ENCODE measurements at regions not wholly inside any gene's neighbourhood (a gene's known extent, or its start where the extent isn't known, plus 50 kb on each side); places are given as distances from the start of the nearest gene placed in this dataset.
"Not testable (repeated sequence)": the region's sequence is repeated elsewhere in the genome, so short reads cannot be mapped to it uniquely, and the experiment has no call there.

- Histone ChIP-seq H3K27me3 (ENCODE audit: insufficient read depth in 3 of 3, low read length in 2 of 3) (no peaks in the 10 kb centered on the region), H3K4me1 (no peaks in the 10 kb centered on the region), H3K9me3 (no peaks in the 10 kb centered on the region), H3K27ac (no peak overlapping the region), H3K4me3 (no peak overlapping the region), H3K36me3 (ENCODE audit: insufficient read depth in 1 of 2, low read depth in 1 of 2) (no peaks in the 10 kb centered on the region)
- WGBS, 3 donors, result 80 to 88% (median 83%) methylated on average over 1 of the region's 1 CpG
- no peak for DNase-seq
- no peak for ATAC-seq
- intact Hi-C loops (cut with DNase I), result no loop called here
- no peak for TF ChIP-seq CTCF (IDR thresholded peaks at IDR 0.05)
These were observed 171.2 kb upstream of the RPL34 start for GRCh38 chr4:108449129-108449528.

GRCh38 chr4:108446556-108446955 lies 173.8 kb upstream of the RPL34 start:
- Histone ChIP-seq H3K9me3 (no peaks in the 10 kb centered on the region), H3K36me3 (ENCODE audit: insufficient read depth in 1 of 2, low read depth in 1 of 2) (no peaks in the 10 kb centered on the region), H3K4me1 (no peaks in the 10 kb centered on the region), H3K27ac (no peak overlapping the region), H3K27me3 (ENCODE audit: insufficient read depth in 3 of 3, low read length in 2 of 3) (no peaks in the 10 kb centered on the region), H3K4me3 (no peak overlapping the region)
- intact Hi-C loops (cut with DNase I), result no loop called here
- ATAC-seq (no peak), DNase-seq (no peak)
- TF ChIP-seq CTCF (IDR thresholded peaks at IDR 0.05), result no peak
- 31 to 53% (median 39%) methylated on average over 7 of the region's 7 CpGs for WGBS, 3 donors

DNA sequence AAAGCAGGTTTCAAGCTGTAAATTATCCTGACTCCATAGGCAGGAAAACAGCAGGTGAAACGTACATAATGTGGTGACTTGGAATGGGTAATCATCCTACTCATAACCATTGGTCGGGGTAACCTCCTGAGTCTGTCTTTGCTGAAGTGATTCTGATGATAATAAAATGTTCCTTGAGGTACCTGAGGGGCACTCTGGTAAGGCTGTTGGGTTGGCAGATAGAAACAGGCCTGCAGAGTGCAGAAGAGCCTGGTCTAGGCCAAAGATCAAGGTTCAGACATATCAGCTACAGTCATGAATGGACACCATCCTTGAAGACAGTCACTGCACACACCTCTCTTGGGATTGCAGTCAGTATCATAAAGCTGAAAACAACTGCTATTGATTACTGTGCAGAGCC lies 174.7 kb upstream of the RPL34 start:
- ATAC-seq (no peak), DNase-seq (no peak)
- no peaks in the 10 kb centered on the region for H3K9me3 ChIP-seq
- intact Hi-C loops (cut with DNase I), result no loop called here
- no peaks in the 10 kb centered on the region for H3K4me1 ChIP-seq
- no peak overlapping the region for H3K27ac ChIP-seq
- TF ChIP-seq CTCF (IDR thresholded peaks at IDR 0.05), result no peak
- 76 to 78% (median 77%) methylated on average over 2 of the region's 2 CpGs for WGBS, 3 donors
- no peaks in the 10 kb centered on the region for H3K36me3 ChIP-seq (ENCODE audit: insufficient read depth in 1 of 2, low read depth in 1 of 2)
- H3K27me3 ChIP-seq (ENCODE audit: insufficient read depth in 3 of 3, low read length in 2 of 3), result no peaks in the 10 kb centered on the region
- H3K4me3 ChIP-seq, result no peak overlapping the region

DNA sequence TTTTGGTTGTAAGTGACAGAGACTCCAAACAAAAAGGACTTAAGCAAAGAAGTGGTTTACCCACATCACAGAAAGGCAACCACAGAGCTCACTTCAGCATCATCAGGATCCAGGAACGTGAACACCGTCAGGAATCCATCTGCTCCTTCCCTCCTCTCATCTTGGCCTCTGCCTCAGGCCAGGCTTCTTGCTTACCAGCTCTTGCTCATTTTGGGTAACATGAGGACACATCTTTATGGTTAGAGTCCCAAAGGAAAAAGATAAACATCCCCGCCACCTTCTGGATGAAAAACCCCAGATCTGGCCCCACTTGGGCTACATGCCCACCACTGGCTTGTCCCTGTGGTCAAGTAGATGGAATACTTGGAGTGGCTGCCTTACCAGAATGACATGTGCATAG lies 176.8 kb upstream of the RPL34 start:
- H3K36me3 ChIP-seq (ENCODE audit: insufficient read depth in 1 of 2, low read depth in 1 of 2), result no peaks in the 10 kb centered on the region
- TF ChIP-seq CTCF (IDR thresholded peaks at IDR 0.05), result no peak
- WGBS, 3 donors, result 81 to 82% (median 82%) methylated on average over 3 of the region's 3 CpGs

GRCh38 chr4:108433832-108434231 lies 186.5 kb upstream of the RPL34 start:
- Histone ChIP-seq H3K36me3 (ENCODE audit: insufficient read depth in 1 of 2, low read depth in 1 of 2) (no peaks in the 10 kb centered on the region), H3K27ac (no peak overlapping the region), H3K4me1 (no peaks in the 10 kb centered on the region), H3K27me3 (ENCODE audit: insufficient read depth in 3 of 3, low read length in 2 of 3) (no peaks in the 10 kb centered on the region), H3K4me3 (no peak overlapping the region), H3K9me3 (no peaks in the 10 kb centered on the region)
- intact Hi-C loops (cut with DNase I), result no loop called here
- DNase-seq, result no peak
- TF ChIP-seq CTCF (IDR thresholded peaks at IDR 0.05), result no peak
- WGBS, 3 donors, result 48 to 65% (median 64%) methylated on average over 6 of the region's 6 CpGs
- ATAC-seq, result no peak

More for the DNA sequence above, 176.8 kb upstream of the RPL34 start:
- ATAC-seq, result no peak
- Histone ChIP-seq H3K27ac (no peak overlapping the region), H3K4me3 (no peak overlapping the region), H3K27me3 (ENCODE audit: insufficient read depth in 3 of 3, low read length in 2 of 3) (no peaks in the 10 kb centered on the region), H3K4me1 (no peaks in the 10 kb centered on the region), H3K9me3 (no peaks in the 10 kb centered on the region)
- no peak for DNase-seq
- intact Hi-C loops (cut with DNase I), result no loop called here

GRCh38 chr4:108433394-108433793 lies 187.0 kb upstream of the RPL34 start:
- ATAC-seq, H3K27ac ChIP-seq, DNase-seq: not testable (repeated sequence)

More at GRCh38 chr4:108433394-108433793, 187.0 kb upstream of the RPL34 start:
- H3K36me3 ChIP-seq (ENCODE audit: insufficient read depth in 1 of 2, low read depth in 1 of 2); H3K9me3 ChIP-seq; H3K27me3 ChIP-seq (ENCODE audit: insufficient read depth in 3 of 3, low read length in 2 of 3); intact Hi-C loops (cut with DNase I); H3K4me3 ChIP-seq; H3K4me1 ChIP-seq: not testable (repeated sequence)
- 69 to 88% (median 80%) methylated on average over 1 of the region's 1 CpG for WGBS, 3 donors

Measured in psoas muscle (tissue), 7 donors.